Liver (tissue), 8 donors: ENCODE measurements at regions not wholly inside any gene's neighbourhood (a gene's known extent, or its start where the extent isn't known, plus 50 kb on each side); places are given as distances from the start of the nearest gene placed in this dataset.

Source experiments
- DNase-seq: peaks from one replicate; pipeline ENCODE4 v3.0.0-alpha.2; 2017; ENCODE audit warnings: low spot score
- H3K27ac ChIP-seq, 2 donors: one replicate each; pipeline ENCODE4 v1.7.0; 2013; ENCODE audit warnings: inconsistent platforms in 2 of 2, low read length in 2 of 2, control low read depth in 1 of 2, low read depth in 1 of 2, mild to moderate bottlenecking in 1 of 2
- H3K27me3 ChIP-seq, 4 donors: one replicate each; pipeline versions ENCODE4 v1.6.1 to v1.7.0; 2013; ENCODE audit warnings: low read length in 3 of 4, inconsistent platforms in 1 of 4, mild to moderate bottlenecking in 1 of 4, moderate library complexity in 1 of 4; ENCODE audit not compliant: control insufficient read depth in 4 of 4, insufficient read depth in 4 of 4
- H3K36me3 ChIP-seq, 4 donors: one replicate each; pipeline versions ENCODE4 v1.6.1 to v1.7.0; 2013; ENCODE audit warnings: low read length in 3 of 4, mild to moderate bottlenecking in 3 of 4, low read depth in 1 of 4, moderate library complexity in 1 of 4; ENCODE audit not compliant: control insufficient read depth in 4 of 4, insufficient read depth in 3 of 4
- H3K4me1 ChIP-seq, 4 donors: one replicate each; pipeline versions ENCODE4 v1.6.1 to v1.7.0; 2013; ENCODE audit warnings: low read length in 3 of 4, mild to moderate bottlenecking in 3 of 4, moderate library complexity in 1 of 4; ENCODE audit not compliant: control insufficient read depth in 4 of 4, insufficient read depth in 4 of 4
- H3K4me3 ChIP-seq, 3 donors: one replicate each; pipeline versions ENCODE4 v1.6.1 to v1.7.0; 2013; ENCODE audit warnings: low read length in 3 of 3, control low read depth in 1 of 3, low read depth in 1 of 3, mild to moderate bottlenecking in 1 of 3
- H3K9ac ChIP-seq, 2 donors: one replicate each; pipeline ENCODE4 v1.7.0; 2013; ENCODE audit warnings: low read length in 2 of 2, mild to moderate bottlenecking in 2 of 2, moderate library complexity in 2 of 2, control low read depth in 1 of 2, low read depth in 1 of 2
- H3K9me3 ChIP-seq, 4 donors: one replicate each; pipeline versions ENCODE4 v1.6.1 to v1.7.0; 2013; ENCODE audit warnings: low read length in 3 of 4; ENCODE audit not compliant: control insufficient read depth in 4 of 4
- EGR1 ChIP-seq, 2 donors: IDR thresholded peaks; 2 replicates each; pipeline ENCODE4 v1.6.1; 2016 to 2018; ENCODE audit warnings: antibody characterized with exemption in 2 of 2, low read depth in 2 of 2
- FOXA2 ChIP-seq: IDR thresholded peaks from 2 replicates; pipeline ENCODE4 v1.6.1; 2016; ENCODE audit warnings: antibody characterized with exemption
- GABPA ChIP-seq, 2 donors: IDR thresholded peaks in 1 of 2; conservative IDR thresholded peaks in 1 of 2; 2 replicates each; pipeline ENCODE4 v1.6.1; 2016; ENCODE audit warnings: antibody characterized with exemption in 2 of 2, mild to moderate bottlenecking in 1 of 2, moderate library complexity in 1 of 2
- HNF4A ChIP-seq, 2 donors: conservative IDR thresholded peaks; 2 replicates each; pipeline ENCODE4 v1.6.1; 2016; ENCODE audit warnings: antibody characterized with exemption in 2 of 2, mild to moderate bottlenecking in 2 of 2
- HNF4G ChIP-seq: IDR thresholded peaks from 2 replicates; pipeline ENCODE4 v1.6.1; 2016; ENCODE audit warnings: antibody characterized with exemption
- NR2F2 ChIP-seq: IDR thresholded peaks from 2 replicates; pipeline ENCODE4 v1.6.1; 2016; ENCODE audit warnings: antibody characterized with exemption
- RXRA ChIP-seq, 2 donors: IDR thresholded peaks; 2 replicates each; pipeline ENCODE4 v1.6.1; 2017 to 2018; ENCODE audit warnings: antibody characterized with exemption in 2 of 2, mild to moderate bottlenecking in 1 of 2
- SP1 ChIP-seq: IDR thresholded peaks from 2 replicates; pipeline ENCODE4 v1.6.1; 2018; ENCODE audit warnings: antibody characterized with exemption, mild to moderate bottlenecking
- TAF1 ChIP-seq: conservative IDR thresholded peaks from 2 replicates; pipeline ENCODE4 v1.6.1; 2016; ENCODE audit warnings: antibody characterized with exemption, mild to moderate bottlenecking
- YY1 ChIP-seq: IDR thresholded peaks from 2 replicates; pipeline ENCODE4 v1.6.1; 2016; ENCODE audit warnings: antibody characterized with exemption, mild to moderate bottlenecking
- WGBS: extraction: QIAGEN DNeasy Blood & Tissue Kit; methylation state at CpG from one replicate; pipeline ENCODE4 v1.1.7; 2013; 5-methylcytosine and 5-hydroxymethylcytosine counted together
- TF ChIP-seq, protein P1 (sequence below): IDR thresholded peaks from 2 replicates; pipeline ENCODE4 v1.6.1; 2016; ENCODE audit warnings: antibody characterized with exemption
- TF ChIP-seq, protein P2 (sequence below): fragments of 150-350 bp; IDR thresholded peaks from 2 replicates; pipeline ENCODE4 v1.5.1; 2017; ENCODE audit warnings: improper control_type of control experiment, low read depth, low read length; ENCODE audit not compliant: missing input control
- donor health status: healthy.
- donor health status: healthy.
- donor health status: healthy.
- donor health status: healthy.
- donor health status: healthy.

DNA sequence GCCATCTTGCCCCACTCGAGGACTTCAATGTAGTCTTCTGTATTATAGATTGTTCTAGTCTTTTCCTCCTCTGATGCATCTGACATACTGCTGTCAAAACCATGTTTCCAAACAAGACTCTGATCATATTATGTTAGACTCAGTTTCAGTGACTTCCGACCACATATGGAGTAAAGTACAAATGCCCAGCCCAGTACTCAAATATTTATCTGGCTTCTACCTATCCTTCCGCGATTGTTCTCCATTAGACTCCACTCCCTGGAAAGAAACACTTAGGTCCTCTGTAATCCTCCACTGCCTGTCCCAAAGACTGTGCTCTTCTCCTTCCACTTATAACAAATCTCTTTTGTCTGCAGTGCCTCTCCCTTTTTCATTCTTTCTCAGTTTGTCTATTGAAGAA, 439.5 kb downstream of the EFNB2 start:
- 72% methylated on average over 4 of the region's 4 CpGs for WGBS
- no peaks in the 10 kb centered on the region for H3K9me3 ChIP-seq
- no peak for DNase-seq
- TF ChIP-seq HNF4G: no peak
- no peak for TF ChIP-seq FOXA2
- no peak for TF ChIP-seq TAF1
- TF ChIP-seq EGR1 (IDR thresholded peaks at IDR 0.05; ENCODE audit: low read depth in 2 of 2): no peak
- TF ChIP-seq RXRA (IDR thresholded peaks at IDR 0.05): no peak
- no peak for TF ChIP-seq NR2F2
- TF ChIP-seq, protein P1, sequence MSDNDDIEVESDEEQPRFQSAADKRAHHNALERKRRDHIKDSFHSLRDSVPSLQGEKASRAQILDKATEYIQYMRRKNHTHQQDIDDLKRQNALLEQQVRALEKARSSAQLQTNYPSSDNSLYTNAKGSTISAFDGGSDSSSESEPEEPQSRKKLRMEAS: no peak
- TF ChIP-seq HNF4A (conservative IDR thresholded peaks at IDR 0.05): no peak
- TF ChIP-seq SP1: no peak
- no peak for TF ChIP-seq YY1
- TF ChIP-seq, protein P2, sequence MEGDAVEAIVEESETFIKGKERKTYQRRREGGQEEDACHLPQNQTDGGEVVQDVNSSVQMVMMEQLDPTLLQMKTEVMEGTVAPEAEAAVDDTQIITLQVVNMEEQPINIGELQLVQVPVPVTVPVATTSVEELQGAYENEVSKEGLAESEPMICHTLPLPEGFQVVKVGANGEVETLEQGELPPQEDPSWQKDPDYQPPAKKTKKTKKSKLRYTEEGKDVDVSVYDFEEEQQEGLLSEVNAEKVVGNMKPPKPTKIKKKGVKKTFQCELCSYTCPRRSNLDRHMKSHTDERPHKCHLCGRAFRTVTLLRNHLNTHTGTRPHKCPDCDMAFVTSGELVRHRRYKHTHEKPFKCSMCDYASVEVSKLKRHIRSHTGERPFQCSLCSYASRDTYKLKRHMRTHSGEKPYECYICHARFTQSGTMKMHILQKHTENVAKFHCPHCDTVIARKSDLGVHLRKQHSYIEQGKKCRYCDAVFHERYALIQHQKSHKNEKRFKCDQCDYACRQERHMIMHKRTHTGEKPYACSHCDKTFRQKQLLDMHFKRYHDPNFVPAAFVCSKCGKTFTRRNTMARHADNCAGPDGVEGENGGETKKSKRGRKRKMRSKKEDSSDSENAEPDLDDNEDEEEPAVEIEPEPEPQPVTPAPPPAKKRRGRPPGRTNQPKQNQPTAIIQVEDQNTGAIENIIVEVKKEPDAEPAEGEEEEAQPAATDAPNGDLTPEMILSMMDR: no peak
- no peaks in the 10 kb centered on the region for H3K36me3 ChIP-seq
- H3K4me3 ChIP-seq: no peak overlapping the region
- H3K27ac ChIP-seq: no peak overlapping the region
- no peaks in the 10 kb centered on the region for H3K4me1 ChIP-seq
- H3K27me3 ChIP-seq: no peaks in the 10 kb centered on the region
- no peak overlapping the region for H3K9ac ChIP-seq

DNA sequence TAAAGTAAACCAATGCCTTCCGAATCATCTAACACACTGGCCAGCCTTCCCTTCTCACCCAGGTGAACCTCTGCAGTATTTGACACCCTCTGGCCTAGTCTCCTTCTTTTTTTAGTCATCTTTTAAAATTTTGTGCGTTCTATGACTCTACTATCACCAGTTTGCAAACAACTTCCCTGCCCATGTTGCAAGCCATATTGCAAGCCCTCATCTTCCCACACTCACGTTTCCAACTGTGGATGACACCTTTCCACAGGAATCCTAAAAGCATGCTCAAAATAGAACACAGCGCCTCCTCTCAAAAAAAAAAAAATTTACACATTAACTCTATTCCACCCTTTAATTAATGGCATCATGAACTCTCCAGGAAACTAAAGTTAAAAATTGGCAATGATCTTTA, 440.1 kb downstream of the EFNB2 start:
- Histone ChIP-seq H3K4me3 (no peak overlapping the region), H3K36me3 (no peaks in the 10 kb centered on the region), H3K9me3 (no peaks in the 10 kb centered on the region), H3K27ac (no peak overlapping the region), H3K27me3 (no peaks in the 10 kb centered on the region), H3K4me1 (no peaks in the 10 kb centered on the region), H3K9ac (no peak overlapping the region)
- TF ChIP-seq YY1: no peak
- no peak for TF ChIP-seq FOXA2
- DNase-seq: no peak
- 80% methylated on average over 4 of the region's 4 CpGs for WGBS

DNA sequence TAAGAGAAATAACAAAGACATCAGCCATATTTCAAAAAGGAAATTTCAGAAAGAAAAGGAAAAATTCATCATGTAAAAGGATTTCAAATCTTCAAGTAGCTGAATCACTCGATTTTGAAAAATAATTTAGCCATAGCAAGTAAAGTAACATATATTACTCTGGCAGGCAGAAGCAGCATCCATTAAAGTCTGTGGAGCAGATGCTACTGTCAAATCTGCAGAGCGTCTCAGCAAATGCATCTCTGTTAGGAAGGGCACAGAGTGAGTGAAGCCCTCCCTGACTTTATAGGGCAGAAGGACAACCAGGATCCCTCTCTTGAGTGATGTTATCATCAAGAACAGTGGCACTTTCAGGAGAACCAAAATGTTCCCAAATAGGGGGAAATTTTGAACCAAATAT, 445.5 kb downstream of the EFNB2 start:
- Histone ChIP-seq H3K9me3 (no peaks in the 10 kb centered on the region), H3K27me3 (peaks cover 0 to 2% (median 0%) of the 10 kb centered on the region in 4 donors), H3K27ac (no peak overlapping the region), H3K36me3 (no peaks in the 10 kb centered on the region), H3K9ac (no peak overlapping the region), H3K4me1 (no peaks in the 10 kb centered on the region), H3K4me3 (no peak overlapping the region)
- 67% methylated on average over 2 of the region's 2 CpGs for WGBS
- no peak for DNase-seq
- no peak for TF ChIP-seq GABPA (IDR thresholded peaks at IDR 0.05 in 1 of 2, conservative IDR thresholded peaks at IDR 0.05 in 1 of 2)
- TF ChIP-seq, protein P2: no peak
- TF ChIP-seq EGR1 (IDR thresholded peaks at IDR 0.05; ENCODE audit: low read depth in 2 of 2): no peak
